ENCODE measurements at regions not wholly inside any gene's neighbourhood (a gene's known extent, or its start where the extent isn't known, plus 50 kb on each side); places are given as distances from the start of the nearest gene placed in this dataset.

GRCh38 chr7:41847151-41847550, 144.3 kb upstream of the INHBA start:
- DNase-seq (ENCODE audit: low read depth): no peak
- H3K4me3 ChIP-seq (ENCODE audit: control insufficient read depth, low read depth, low read length): no peak overlapping the region
- no peak for TF ChIP-seq CTCF (IDR thresholded peaks at IDR 0.05; ENCODE audit: control insufficient read depth, insufficient read depth, low read depth, low read length, missing control alignments)

DNA sequence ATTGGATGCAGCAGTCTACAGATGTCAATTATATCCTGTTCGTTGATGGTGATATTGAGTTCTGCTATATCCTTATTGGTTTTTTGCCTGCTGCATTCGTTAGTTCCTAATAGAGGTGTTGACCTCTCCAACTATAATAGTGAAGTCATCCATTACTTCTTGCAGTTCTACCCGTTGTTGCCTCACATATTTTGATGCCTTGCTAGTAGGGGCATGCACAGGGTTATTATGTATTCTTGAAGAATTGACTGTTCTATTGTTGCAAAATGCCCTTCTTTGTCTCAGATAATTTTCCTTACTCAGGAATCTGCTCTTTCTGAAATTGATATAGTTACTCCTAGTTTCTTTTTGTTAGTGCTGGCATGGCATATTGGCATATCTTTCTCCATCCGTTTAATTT, 140.1 kb upstream of the INHBA start:
- no peak overlapping the region for H3K4me3 ChIP-seq (ENCODE audit: control insufficient read depth, low read depth, low read length)
- DNase-seq (ENCODE audit: low read depth): no peak
- no peak for TF ChIP-seq CTCF (IDR thresholded peaks at IDR 0.05; ENCODE audit: control insufficient read depth, insufficient read depth, low read depth, low read length, missing control alignments)

GRCh38 chr7:41837916-41838315, 135.0 kb upstream of the INHBA start:
- no peak for DNase-seq (ENCODE audit: low read depth)
- TF ChIP-seq CTCF (IDR thresholded peaks at IDR 0.05; ENCODE audit: control insufficient read depth, insufficient read depth, low read depth, low read length, missing control alignments): no peak

DNA sequence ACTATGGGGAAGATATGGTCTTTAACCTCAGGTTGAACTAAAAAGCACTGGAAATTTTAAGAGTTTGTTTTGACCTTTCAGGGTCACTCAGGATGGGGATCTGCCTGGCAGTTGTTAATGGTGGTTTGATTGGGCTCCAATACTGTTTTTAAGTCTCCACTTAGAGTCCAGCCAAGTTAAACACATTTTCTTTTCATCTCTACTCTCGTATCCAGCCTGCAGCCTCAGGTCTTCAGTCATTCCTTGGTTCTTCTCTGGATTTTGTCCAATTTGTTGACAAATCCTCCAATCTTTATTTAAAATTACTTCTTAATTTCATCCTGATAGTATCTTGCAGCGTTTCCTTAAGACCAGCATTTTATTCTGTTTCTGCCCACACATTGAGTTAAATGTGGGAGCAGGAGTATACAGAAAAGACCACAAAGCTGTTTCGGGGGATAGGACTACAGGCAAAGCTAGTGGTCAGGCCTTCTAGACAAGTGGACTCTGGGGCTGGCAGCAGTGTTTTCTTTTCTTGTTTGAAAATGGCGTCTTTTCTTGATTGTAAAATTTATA, 133.2 kb upstream of the INHBA start:
- DNase-seq (ENCODE audit: low read depth): no peak

More at GRCh38 chr7:41837916-41838315, 135.0 kb upstream of the INHBA start:
- no peak overlapping the region for H3K4me3 ChIP-seq (ENCODE audit: control insufficient read depth, low read depth, low read length)

DNA sequence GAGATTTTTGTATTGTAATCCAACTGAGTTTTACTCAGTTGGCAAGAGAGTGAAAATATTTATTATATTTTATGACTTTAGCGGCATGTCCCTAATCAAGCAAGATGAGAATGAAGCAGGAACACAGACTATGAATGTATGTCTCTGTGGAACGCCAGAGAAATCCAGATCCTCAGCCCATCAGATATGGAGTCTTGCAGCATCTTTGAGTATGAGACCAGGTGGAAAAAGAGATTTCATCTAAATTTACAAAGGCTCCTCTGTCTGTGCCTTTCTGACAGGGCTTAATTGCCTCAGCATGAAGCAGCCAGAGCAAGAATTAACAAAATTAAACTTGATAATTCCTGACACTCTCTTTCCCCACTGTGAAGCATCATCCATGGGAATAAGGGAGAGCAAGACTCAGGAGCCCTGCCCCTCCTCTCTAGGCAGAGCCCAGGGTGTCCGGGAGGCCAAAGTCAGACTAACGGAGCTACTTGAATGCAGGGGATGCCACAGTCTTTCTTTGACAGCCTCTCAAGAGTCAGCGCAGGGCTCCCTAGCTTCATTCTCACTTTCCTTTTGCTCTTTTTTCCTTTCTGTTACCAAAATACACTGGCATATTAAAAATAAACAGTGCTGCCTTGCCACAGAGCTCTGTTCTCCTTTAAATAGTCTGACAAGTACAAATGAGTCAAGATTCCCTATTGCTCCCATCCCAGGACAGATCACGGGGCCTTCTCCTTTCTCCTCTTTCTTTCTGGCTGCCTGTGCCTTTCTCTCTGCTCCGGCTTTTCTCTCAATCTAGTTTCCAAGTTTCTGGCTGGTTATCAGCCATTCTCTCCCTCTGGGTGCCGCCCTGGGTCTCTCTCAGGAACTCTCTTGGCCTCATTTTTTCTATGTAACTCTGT, 132.2 kb upstream of the INHBA start:
- no peak overlapping the region for H3K4me3 ChIP-seq (ENCODE audit: control insufficient read depth, low read depth, low read length)
- no peak for DNase-seq (ENCODE audit: low read depth)
- TF ChIP-seq CTCF (IDR thresholded peaks at IDR 0.05; ENCODE audit: control insufficient read depth, insufficient read depth, low read depth, low read length, missing control alignments): no peak

More for the DNA sequence above, 133.2 kb upstream of the INHBA start:
- no peak for TF ChIP-seq CTCF (IDR thresholded peaks at IDR 0.05; ENCODE audit: control insufficient read depth, insufficient read depth, low read depth, low read length, missing control alignments)
- H3K4me3 ChIP-seq (ENCODE audit: control insufficient read depth, low read depth, low read length): no peak overlapping the region

DNA sequence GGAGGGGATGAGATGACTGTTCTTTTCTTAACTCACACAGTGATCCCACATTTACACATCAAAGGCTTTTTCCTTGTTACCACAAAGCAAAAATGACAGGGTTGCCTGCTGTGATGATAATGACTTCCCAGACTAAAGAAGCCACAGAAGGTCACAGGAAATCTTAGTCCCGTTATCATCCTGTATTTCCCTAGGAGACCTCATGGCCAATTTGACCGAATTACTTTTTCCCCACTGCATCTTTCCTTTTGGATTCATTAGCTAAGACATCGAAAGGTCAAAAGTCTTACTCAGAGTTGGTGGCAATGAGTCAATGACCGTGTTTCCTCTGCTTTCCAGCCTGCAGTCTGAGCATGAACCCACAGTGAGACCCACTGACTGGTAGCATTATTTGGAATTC, 130.1 kb upstream of the INHBA start:
- H3K4me3 ChIP-seq (ENCODE audit: control insufficient read depth, low read depth, low read length): no peak overlapping the region
- no peak for TF ChIP-seq CTCF (IDR thresholded peaks at IDR 0.05; ENCODE audit: control insufficient read depth, insufficient read depth, low read depth, low read length, missing control alignments)
- DNase-seq (ENCODE audit: low read depth): no peak
